IMR-90 (cell line): ENCODE measurements at regions not wholly inside any gene's neighbourhood (a gene's known extent, or its start where the extent isn't known, plus 50 kb on each side); places are given as distances from the start of the nearest gene placed in this dataset.
A peak's percentile ranks its signal among the peaks of the same experiment; 100 is the strongest.

Experiments
- ATAC-seq: fragments of 200-7000 bp; cut with Tn5 transposase; 2 replicates; pipeline ENCODE4 v1.9.1; 2020; ENCODE audit warnings: low read depth, mild to moderate bottlenecking, moderate library complexity
- BruUV-seq: library from RNA; stranded (reverse); fragments of 400-500 nt; replicated peaks from 2 replicates; lab custom pipeline; 2021; lab: Mats Ljungman, UMichigan
- CTCF ChIA-PET: fragments of 300-600 bp; formaldehyde crosslinking; extraction: SDS; loops from one replicate; lab custom pipeline; 2021; ENCODE audit warnings: antibody characterized with exemption; lab: Yijun Ruan, JAX
- POLR2A ChIA-PET: fragments of 300-600 bp; sonication (Branson Sonifier 250); formaldehyde crosslinking; loops from one replicate; lab custom pipeline; 2022; ENCODE audit warnings: antibody characterized with exemption; ENCODE audit not compliant: unreplicated experiment; lab: Charles Lee
- DNase-seq: peaks from one replicate; pipeline ENCODE4 v3.0.0; 2013
- H2AFZ ChIP-seq: replicated peaks from 2 replicates; pipeline ENCODE3; 2013; ENCODE audit warnings: low read length, mild to moderate bottlenecking; ENCODE audit not compliant: poor library complexity
- H2AK5ac ChIP-seq: 2 replicates; pipeline ENCODE4 v1.6.1; 2013; ENCODE audit warnings: low read depth, low read length, inconsistent platforms
- H2AK9ac ChIP-seq: replicated peaks from 2 replicates; pipeline ENCODE3; 2013; ENCODE audit warnings: mild to moderate bottlenecking, low read depth, low read length, moderate library complexity; ENCODE audit not compliant: poor library complexity
- H2BK120ac ChIP-seq: 2 replicates; pipeline ENCODE4 v1.6.1; 2013; ENCODE audit warnings: low read depth, low read length, inconsistent platforms
- H2BK15ac ChIP-seq: 3 replicates; pipeline ENCODE4 v1.6.1; 2013; ENCODE audit warnings: low read depth, low read length, inconsistent platforms
- H2BK20ac ChIP-seq: 2 replicates; pipeline ENCODE4 v1.6.1; 2013; ENCODE audit warnings: low read depth, mild to moderate bottlenecking, inconsistent platforms, low read length, moderate library complexity
- H2BK5ac ChIP-seq: 2 replicates; pipeline ENCODE4 v1.6.1; 2013; ENCODE audit warnings: mild to moderate bottlenecking, low read depth, low read length, inconsistent platforms; ENCODE audit not compliant: poor library complexity, severe bottlenecking
- H3K14ac ChIP-seq: replicated peaks from 2 replicates; pipeline ENCODE4 v1.6.1; 2013; ENCODE audit warnings: low read depth, low read length, inconsistent platforms
- H3K18ac ChIP-seq: 2 replicates; pipeline ENCODE4 v1.6.1; 2013; ENCODE audit warnings: low read depth, low read length, control low read depth
- H3K23ac ChIP-seq: 2 replicates; pipeline ENCODE4 v1.6.1; 2013; ENCODE audit warnings: low read depth, low read length, inconsistent platforms
- H3K27ac ChIP-seq: 2 replicates; pipeline ENCODE4 v1.5.1; 2013; ENCODE audit warnings: mild to moderate bottlenecking, control low read depth, low read length; ENCODE audit not compliant: insufficient read depth
- H3K27me3 ChIP-seq: 2 replicates; pipeline ENCODE4 v1.6.1; 2013; ENCODE audit warnings: low read length; ENCODE audit not compliant: control insufficient read depth, insufficient read depth
- H3K36me3 ChIP-seq: 2 replicates; pipeline ENCODE4 v1.6.1; 2013; ENCODE audit warnings: low read length, mixed read lengths; ENCODE audit not compliant: control insufficient read depth, insufficient read depth
- H3K4ac ChIP-seq: 2 replicates; pipeline ENCODE4 v1.6.1; 2013; ENCODE audit warnings: low read depth, low read length, inconsistent platforms
- H3K4me1 ChIP-seq: 2 replicates; pipeline ENCODE4 v1.6.1; 2013; ENCODE audit warnings: low read length, mixed read lengths; ENCODE audit not compliant: control insufficient read depth, insufficient read depth
- H3K4me2 ChIP-seq: 2 replicates; pipeline ENCODE4 v1.6.1; 2013; ENCODE audit warnings: low read depth, mild to moderate bottlenecking, control low read depth, low read length, moderate library complexity
- H3K4me3 ChIP-seq: 2 replicates; pipeline ENCODE4 v1.5.1; 2013; ENCODE audit warnings: low read depth, mild to moderate bottlenecking, control low read depth, low read length, moderate library complexity; ENCODE audit not compliant: insufficient read depth
- H3K56ac ChIP-seq: 2 replicates; pipeline ENCODE4 v1.6.1; 2013; ENCODE audit warnings: low read length, inconsistent platforms; ENCODE audit not compliant: insufficient read depth; ENCODE audit errors: extremely low read depth
- H3K79me1 ChIP-seq, 2 experiments: 2 replicates each; pipeline ENCODE4 v1.6.1; 2013; ENCODE audit warnings: low read length in 2 of 2, inconsistent platforms in 1 of 2, low read depth in 1 of 2
- H3K9ac ChIP-seq: 2 replicates; pipeline ENCODE4 v1.6.1; 2013; ENCODE audit warnings: low read depth, low read length, control low read depth
- H3K9me1 ChIP-seq: 2 replicates; pipeline ENCODE4 v1.6.1; 2013; ENCODE audit warnings: low read length, inconsistent platforms; ENCODE audit not compliant: insufficient read depth
- H3K9me3 ChIP-seq: 2 replicates; pipeline ENCODE4 v1.6.1; 2013; ENCODE audit warnings: low read length; ENCODE audit not compliant: control insufficient read depth, insufficient read depth
- H4K20me1 ChIP-seq: 2 replicates; pipeline ENCODE4 v1.6.1; 2013; ENCODE audit warnings: low read length, inconsistent platforms; ENCODE audit not compliant: insufficient read depth
- H4K5ac ChIP-seq: 2 replicates; pipeline ENCODE4 v1.6.1; 2013; ENCODE audit warnings: mild to moderate bottlenecking, low read depth, low read length, control low read depth
- H4K8ac ChIP-seq, 2 experiments: 2 replicates each; pipeline ENCODE4 v1.6.1; 2013; ENCODE audit warnings: low read depth in 2 of 2, low read length in 2 of 2, control low read depth in 1 of 2, inconsistent platforms in 1 of 2
- H4K91ac ChIP-seq: 2 replicates; pipeline ENCODE4 v1.6.1; 2013; ENCODE audit warnings: low read depth, low read length, inconsistent platforms; ENCODE audit not compliant: insufficient read depth
- CHD1 ChIP-seq: IDR thresholded peaks from 2 replicates; pipeline ENCODE4 v1.6.1; 2012; ENCODE audit warnings: low read depth, low read length, improper control_type of control experiment
- FOS ChIP-seq: fragments of 150-350 bp; IDR thresholded peaks from 2 replicates; pipeline ENCODE4 v1.6.1; 2016; ENCODE audit warnings: low read depth, low read length
- MAFK ChIP-seq: IDR thresholded peaks from 2 replicates; pipeline ENCODE4 v1.6.1; 2012; ENCODE audit warnings: low read depth, low read length, improper control_type of control experiment
- MAZ ChIP-seq: IDR thresholded peaks from 2 replicates; pipeline ENCODE4 v1.6.1; 2012; ENCODE audit warnings: low read depth, mild to moderate bottlenecking, low read length, improper control_type of control experiment, moderate library complexity, borderline replicate concordance
- MXI1 ChIP-seq: IDR thresholded peaks from 2 replicates; pipeline ENCODE4 v1.6.1; 2012; ENCODE audit warnings: low read depth, mild to moderate bottlenecking, low read length, moderate library complexity, borderline replicate concordance
- RAD21 ChIP-seq: IDR thresholded peaks from 2 replicates; pipeline ENCODE4 v1.6.1; 2012; ENCODE audit warnings: low read length, improper control_type of control experiment
- SMC3 ChIP-seq: fragments of 150-350 bp; IDR thresholded peaks from 2 replicates; pipeline ENCODE4 v1.6.1; 2016; ENCODE audit warnings: low read depth, mild to moderate bottlenecking, antibody characterized with exemption, low read length, moderate library complexity
- WGBS, 2 experiments: methylation state at CpG; one replicate each; pipeline versions ENCODE4 v1.1.5 to v1.1.7; 2013; ENCODE audit warnings: missing lambda C conversion rate in 2 of 2; ENCODE audit not compliant: insufficient read length in 1 of 2; ENCODE audit errors: extremely low coverage in 2 of 2; 5-methylcytosine and 5-hydroxymethylcytosine counted together
- dilution Hi-C: fragments of 300-500 bp; cut with HindIII; formaldehyde crosslinking; loops from one replicate; pipeline ENCODE4 v1.14.3; 2018; ENCODE audit warnings: low sequenced_read_pairs; ENCODE audit not compliant: unreplicated experiment
- in situ Hi-C: fragments of 300-500 bp; cut with MboI; formaldehyde crosslinking; loops from 3 replicates; pipeline ENCODE4 v1.14.3; 2019; ENCODE audit warnings: low sequenced_read_pairs, inconsistent platforms, mixed read lengths
- intact Hi-C: fragments of 100-400 bp; cut with micrococcal nuclease; formaldehyde crosslinking; loops from 2 replicates; pipeline ENCODE4 v1.10.0; 2022
- TF ChIP-seq, protein P1 (sequence below): conservative IDR thresholded peaks from 2 replicates; pipeline ENCODE4 v1.5.1; 2012; ENCODE audit warnings: mild to moderate bottlenecking, low read depth, low read length, improper control_type of control experiment

DNA sequence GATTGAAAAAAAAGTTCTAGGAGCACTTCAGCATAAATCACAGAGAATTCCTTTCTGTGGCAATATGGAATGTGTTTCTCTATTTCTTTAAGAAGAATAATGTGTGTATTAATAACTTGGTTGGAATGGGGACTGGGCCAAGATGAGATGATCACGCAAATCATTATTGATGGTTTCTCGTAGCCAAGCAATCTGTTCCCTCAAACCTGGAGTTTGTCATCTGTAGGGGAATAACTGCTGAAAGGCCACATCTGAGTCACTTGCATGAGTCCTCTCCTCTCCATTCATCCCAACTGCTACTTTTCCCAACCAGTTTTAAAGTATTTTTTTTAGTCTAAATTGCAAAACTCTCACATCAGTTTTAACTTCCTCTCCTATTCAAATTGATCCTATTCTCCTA lies 480.4 kb downstream of the PLPP3 start:
- H3K27me3 ChIP-seq = no peaks in the 10 kb centered on the region
- H3K9ac ChIP-seq = no peak overlapping the region
- no peak overlapping the region for H3K4me3 ChIP-seq

More for the DNA sequence above, 480.4 kb downstream of the PLPP3 start:
- Histone ChIP-seq H3K18ac (no peak overlapping the region), H3K9me3 (no peaks in the 10 kb centered on the region; the same call in 1 of the 2 replicates), H3K4ac (no peak overlapping the region), H2BK5ac (no peak overlapping the region), H4K5ac (no peak overlapping the region), H3K4me1 (peaks cover 7% of the 10 kb centered on the region), H4K8ac (no peak overlapping the region), H4K91ac (no peak overlapping the region), H3K36me3 (no peaks in the 10 kb centered on the region), H2BK120ac (no peak overlapping the region), H2BK20ac (no peak overlapping the region), H3K56ac (no peak overlapping the region), H2AK5ac (no peak overlapping the region), H3K23ac (no peak overlapping the region), H2AFZ (no peak overlapping the region), H4K20me1 (no peaks in the 10 kb centered on the region), H2BK15ac (no peak overlapping the region), H3K79me1 (no peaks in the 10 kb centered on the region), H3K9me1 (peaks cover 3% of the 10 kb centered on the region; the same call in 1 of the 2 replicates), H3K4me2 (no peak overlapping the region), H3K14ac (no peak overlapping the region), H3K27ac (no peak overlapping the region), H2AK9ac (no peak overlapping the region)
- ChIA-PET CTCF (no interaction called here), POLR2A (no interaction called here)
- intact Hi-C loops (no loop called here), dilution Hi-C loops (no loop called here), in situ Hi-C loops (no loop called here)
- ATAC-seq = peak; percentile 48
- no CpG with 5 or more reads among the region's 2 CpGs for WGBS, 2 experiments
- BruUV-seq = no TSS peak
- peak; percentile 85 for DNase-seq
- TF ChIP-seq CHD1 = no peak
- TF ChIP-seq MAZ = no peak
- no peak for TF ChIP-seq MXI1
- TF ChIP-seq MAFK = peak; percentile 38; the same call in 1 of the 2 replicates
- TF ChIP-seq FOS = peak; percentile 45; the same call in 1 of the 2 replicates
- TF ChIP-seq, protein P1, sequence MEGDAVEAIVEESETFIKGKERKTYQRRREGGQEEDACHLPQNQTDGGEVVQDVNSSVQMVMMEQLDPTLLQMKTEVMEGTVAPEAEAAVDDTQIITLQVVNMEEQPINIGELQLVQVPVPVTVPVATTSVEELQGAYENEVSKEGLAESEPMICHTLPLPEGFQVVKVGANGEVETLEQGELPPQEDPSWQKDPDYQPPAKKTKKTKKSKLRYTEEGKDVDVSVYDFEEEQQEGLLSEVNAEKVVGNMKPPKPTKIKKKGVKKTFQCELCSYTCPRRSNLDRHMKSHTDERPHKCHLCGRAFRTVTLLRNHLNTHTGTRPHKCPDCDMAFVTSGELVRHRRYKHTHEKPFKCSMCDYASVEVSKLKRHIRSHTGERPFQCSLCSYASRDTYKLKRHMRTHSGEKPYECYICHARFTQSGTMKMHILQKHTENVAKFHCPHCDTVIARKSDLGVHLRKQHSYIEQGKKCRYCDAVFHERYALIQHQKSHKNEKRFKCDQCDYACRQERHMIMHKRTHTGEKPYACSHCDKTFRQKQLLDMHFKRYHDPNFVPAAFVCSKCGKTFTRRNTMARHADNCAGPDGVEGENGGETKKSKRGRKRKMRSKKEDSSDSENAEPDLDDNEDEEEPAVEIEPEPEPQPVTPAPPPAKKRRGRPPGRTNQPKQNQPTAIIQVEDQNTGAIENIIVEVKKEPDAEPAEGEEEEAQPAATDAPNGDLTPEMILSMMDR = no peak
- TF ChIP-seq RAD21 = no peak
- TF ChIP-seq SMC3 = no peak
